Fibroblast of lung (primary cell): ENCODE measurements at regions not wholly inside any gene's neighbourhood (a gene's known extent, or its start where the extent isn't known, plus 50 kb on each side); places are given as distances from the start of the nearest gene placed in this dataset.

Experiments used
- CTCF ChIP-seq, 2 donors: IDR thresholded peaks in 1 of 2; conservative IDR thresholded peaks in 1 of 2; 1 replicate in 1 of 2; 2 replicates in 1 of 2; pipeline ENCODE4 v1.5.1; 2011 to 2012; ENCODE audit warnings: low read length in 2 of 2, control low read depth in 1 of 2, inconsistent platforms in 1 of 2, low read depth in 1 of 2, mild to moderate bottlenecking in 1 of 2
- EZH2 ChIP-seq: IDR thresholded peaks from 2 replicates; pipeline ENCODE4 v1.5.1; 2012; ENCODE audit warnings: low read length, control low read depth, mild to moderate bottlenecking; ENCODE audit errors: missing control alignments

- TF ChIP-seq CTCF (conservative IDR thresholded peaks at IDR 0.05 in 1 of 2, IDR thresholded peaks at IDR 0.05 in 1 of 2; ENCODE audit: low read depth in 1 of 2, low read length in 2 of 2), result no peak
- no peak for TF ChIP-seq EZH2
These were observed 81.7 kb upstream of the SDK2 start for GRCh38 chr17:73725794-73726515.
